Thyroid gland (tissue), 4 donors: ENCODE measurements at regions not wholly inside any gene's neighbourhood (a gene's known extent, or its start where the extent isn't known, plus 50 kb on each side); places are given as distances from the start of the nearest gene placed in this dataset.

Experiments
- POLR2A ChIP-seq, 2 donors: fragments of 450-650 bp; IDR thresholded peaks; one replicate each; pipeline ENCODE4 v1.6.1; 2017; ENCODE audit warnings: antibody characterized with exemption in 2 of 2, mild to moderate bottlenecking in 2 of 2, moderate library complexity in 1 of 2
- TF ChIP-seq, protein P1 (sequence below), 6 experiments: fragments of 200-600 bp in 3 of 6; fragments of 450-650 bp in 3 of 6; sonication (generic) in 3 of 6; IDR thresholded peaks; one replicate each; pipeline ENCODE4 v1.5.1; 2016 to 2019; ENCODE audit warnings: antibody characterized with exemption in 6 of 6, mild to moderate bottlenecking in 2 of 6, inconsistent platforms in 1 of 6, moderate library complexity in 1 of 6

- TF ChIP-seq, protein P1, sequence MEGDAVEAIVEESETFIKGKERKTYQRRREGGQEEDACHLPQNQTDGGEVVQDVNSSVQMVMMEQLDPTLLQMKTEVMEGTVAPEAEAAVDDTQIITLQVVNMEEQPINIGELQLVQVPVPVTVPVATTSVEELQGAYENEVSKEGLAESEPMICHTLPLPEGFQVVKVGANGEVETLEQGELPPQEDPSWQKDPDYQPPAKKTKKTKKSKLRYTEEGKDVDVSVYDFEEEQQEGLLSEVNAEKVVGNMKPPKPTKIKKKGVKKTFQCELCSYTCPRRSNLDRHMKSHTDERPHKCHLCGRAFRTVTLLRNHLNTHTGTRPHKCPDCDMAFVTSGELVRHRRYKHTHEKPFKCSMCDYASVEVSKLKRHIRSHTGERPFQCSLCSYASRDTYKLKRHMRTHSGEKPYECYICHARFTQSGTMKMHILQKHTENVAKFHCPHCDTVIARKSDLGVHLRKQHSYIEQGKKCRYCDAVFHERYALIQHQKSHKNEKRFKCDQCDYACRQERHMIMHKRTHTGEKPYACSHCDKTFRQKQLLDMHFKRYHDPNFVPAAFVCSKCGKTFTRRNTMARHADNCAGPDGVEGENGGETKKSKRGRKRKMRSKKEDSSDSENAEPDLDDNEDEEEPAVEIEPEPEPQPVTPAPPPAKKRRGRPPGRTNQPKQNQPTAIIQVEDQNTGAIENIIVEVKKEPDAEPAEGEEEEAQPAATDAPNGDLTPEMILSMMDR (IDR thresholded peaks at IDR 0.05): no peak
- no peak for TF ChIP-seq POLR2A (IDR thresholded peaks at IDR 0.05)
These were observed 213.5 kb downstream of the CMPK2 start for GRCh38 chr2:6652251-6652650.
